Trophoblast cell (in vitro differentiated cells and primary cell): ENCODE measurements at regions not wholly inside any gene's neighbourhood (a gene's known extent, or its start where the extent isn't known, plus 50 kb on each side); places are given as distances from the start of the nearest gene placed in this dataset.

Experiments used
- DNase-seq, 2 donors: peaks; one replicate each; pipeline ENCODE4 v3.0.0-alpha.2; 2016
- H2AFZ ChIP-seq: 2 replicates; pipeline ENCODE4 v1.6.1; 2013; ENCODE audit warnings: low read length, moderate library complexity, mild to moderate bottlenecking; ENCODE audit not compliant: insufficient read depth, poor library complexity
- H2AK5ac ChIP-seq: 2 replicates; pipeline ENCODE4 v1.6.1; 2013; ENCODE audit warnings: mild to moderate bottlenecking, low read length
- H2BK120ac ChIP-seq: 2 replicates; pipeline ENCODE4 v1.6.1; 2013; ENCODE audit warnings: low read length, mild to moderate bottlenecking, moderate library complexity; ENCODE audit not compliant: insufficient read depth, poor library complexity
- H2BK12ac ChIP-seq: 2 replicates; pipeline ENCODE4 v1.6.1; 2013; ENCODE audit warnings: mild to moderate bottlenecking, low read length, moderate library complexity
- H2BK5ac ChIP-seq: 2 replicates; pipeline ENCODE4 v1.6.1; 2013; ENCODE audit warnings: low read length, low read depth, moderate library complexity, mild to moderate bottlenecking; ENCODE audit not compliant: poor library complexity
- H3K14ac ChIP-seq: 2 replicates; pipeline ENCODE4 v1.6.1; 2013; ENCODE audit warnings: mild to moderate bottlenecking, low read length
- H3K18ac ChIP-seq: 2 replicates; pipeline ENCODE4 v1.6.1; 2013; ENCODE audit warnings: mild to moderate bottlenecking, low read length
- H3K23ac ChIP-seq: 2 replicates; pipeline ENCODE4 v1.6.1; 2013; ENCODE audit warnings: low read length
- H3K27ac ChIP-seq: 2 replicates; pipeline ENCODE4 v1.5.1; 2013; ENCODE audit warnings: low read depth, mild to moderate bottlenecking, inconsistent platforms, low read length, moderate library complexity
- H3K27me3 ChIP-seq: 2 replicates; pipeline ENCODE4 v1.6.1; 2013; ENCODE audit warnings: inconsistent platforms, mild to moderate bottlenecking, low read length, moderate library complexity; ENCODE audit not compliant: insufficient read depth
- H3K36me3 ChIP-seq, 2 experiments: 1 replicate in 1 of 2; 2 replicates in 1 of 2; pipeline ENCODE4 v1.6.1; 2013; ENCODE audit warnings: low read length in 2 of 2, mild to moderate bottlenecking in 2 of 2, moderate library complexity in 1 of 2; ENCODE audit not compliant: insufficient read depth in 2 of 2, control insufficient read depth in 1 of 2
- H3K4ac ChIP-seq: 2 replicates; pipeline ENCODE4 v1.6.1; 2013; ENCODE audit warnings: low read depth, mild to moderate bottlenecking, low read length, moderate library complexity
- H3K4me1 ChIP-seq, 2 experiments: 1 replicate in 1 of 2; 2 replicates in 1 of 2; pipeline ENCODE4 v1.6.1; 2013; ENCODE audit warnings: low read length in 2 of 2, mild to moderate bottlenecking in 2 of 2, moderate library complexity in 1 of 2; ENCODE audit not compliant: insufficient read depth in 2 of 2, control insufficient read depth in 1 of 2
- H3K4me2 ChIP-seq: 2 replicates; pipeline ENCODE4 v1.6.1; 2013; ENCODE audit warnings: inconsistent platforms, mild to moderate bottlenecking, low read length, moderate library complexity
- H3K4me3 ChIP-seq: 2 replicates; pipeline ENCODE4 v1.5.1; 2013; ENCODE audit warnings: mild to moderate bottlenecking, low read depth, low read length, inconsistent platforms
- H3K79me1 ChIP-seq: one replicate; pipeline ENCODE4 v1.6.1; 2013; ENCODE audit warnings: low read length
- H3K79me2 ChIP-seq: 2 replicates; pipeline ENCODE4 v1.6.1; 2013; ENCODE audit warnings: low read length, mild to moderate bottlenecking; ENCODE audit not compliant: control insufficient read depth, insufficient read depth, poor library complexity
- H3K9ac ChIP-seq: 2 replicates; pipeline ENCODE4 v1.6.1; 2013; ENCODE audit warnings: mild to moderate bottlenecking, low read length
- H3K9me3 ChIP-seq: 2 replicates; pipeline ENCODE4 v1.6.1; 2013; ENCODE audit warnings: low read depth, mild to moderate bottlenecking, control low read depth, inconsistent platforms, low read length; ENCODE audit not compliant: insufficient read depth
- H4K12ac ChIP-seq: 2 replicates; pipeline ENCODE4 v1.6.1; 2013; ENCODE audit warnings: low read depth, mild to moderate bottlenecking, low read length, moderate library complexity
- H4K8ac ChIP-seq: 2 replicates; pipeline ENCODE4 v1.6.1; 2013; ENCODE audit warnings: low read depth, mild to moderate bottlenecking, low read length, moderate library complexity
- H4K91ac ChIP-seq: one replicate; pipeline ENCODE4 v1.6.1; 2013; ENCODE audit warnings: low read depth, mild to moderate bottlenecking, low read length, moderate library complexity
- WGBS: extraction: QIAGEN DNeasy Blood & Tissue Kit; methylation state at CpG from one replicate; pipeline ENCODE4 v1.1.7; 2013; ENCODE audit warnings: missing lambda C conversion rate; ENCODE audit not compliant: insufficient read length, insufficient coverage; ENCODE audit errors: extremely low coverage; 5-methylcytosine and 5-hydroxymethylcytosine counted together

DNA sequence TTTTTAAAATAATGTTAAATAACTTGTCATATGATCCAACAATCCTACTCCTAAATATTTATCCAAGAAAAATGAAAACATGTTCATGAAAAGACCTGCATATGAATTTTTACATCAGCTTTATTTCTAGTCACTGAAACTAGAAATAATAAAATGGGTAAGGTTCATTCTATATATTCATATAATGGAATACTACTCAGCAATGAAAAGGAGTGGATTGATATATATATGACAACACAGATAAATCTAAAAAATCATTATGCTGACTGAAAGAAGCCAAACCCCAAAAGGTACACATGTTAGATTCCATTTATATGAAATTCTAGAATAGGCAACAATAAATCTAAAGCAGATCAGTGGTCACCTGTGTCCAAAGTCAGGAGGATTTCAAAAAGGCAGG is 84.9 kb upstream of the PCBD1 start:
- peaks cover 1% of the 10 kb centered on the region for H3K9me3 ChIP-seq
- H2BK5ac ChIP-seq, result no peak overlapping the region
- H3K4me2 ChIP-seq, result no peak overlapping the region
- H3K36me3 ChIP-seq, result no peaks in the 10 kb centered on the region
- H3K27ac ChIP-seq, result no peak overlapping the region
- no peaks in the 10 kb centered on the region for H3K79me1 ChIP-seq
- no peaks in the 10 kb centered on the region for H3K79me2 ChIP-seq
- no peak overlapping the region for H2AK5ac ChIP-seq
- H3K23ac ChIP-seq, result no peak overlapping the region
- no peak overlapping the region for H4K12ac ChIP-seq
- no peak overlapping the region for H2BK120ac ChIP-seq
- H3K14ac ChIP-seq, result no peak overlapping the region
- H4K8ac ChIP-seq, result no peak overlapping the region
- H3K4me1 ChIP-seq, result peaks cover 7 to 8% of the 10 kb centered on the region in 2 experiments
- no peak overlapping the region for H4K91ac ChIP-seq
- H3K18ac ChIP-seq, result no peak overlapping the region
- no peaks in the 10 kb centered on the region for H3K27me3 ChIP-seq
- no peak for DNase-seq
- no peak overlapping the region for H2AFZ ChIP-seq
- H3K9ac ChIP-seq, result no peak overlapping the region
- no peak overlapping the region for H3K4me3 ChIP-seq
- H3K4ac ChIP-seq, result no peak overlapping the region
- no peak overlapping the region for H2BK12ac ChIP-seq

DNA sequence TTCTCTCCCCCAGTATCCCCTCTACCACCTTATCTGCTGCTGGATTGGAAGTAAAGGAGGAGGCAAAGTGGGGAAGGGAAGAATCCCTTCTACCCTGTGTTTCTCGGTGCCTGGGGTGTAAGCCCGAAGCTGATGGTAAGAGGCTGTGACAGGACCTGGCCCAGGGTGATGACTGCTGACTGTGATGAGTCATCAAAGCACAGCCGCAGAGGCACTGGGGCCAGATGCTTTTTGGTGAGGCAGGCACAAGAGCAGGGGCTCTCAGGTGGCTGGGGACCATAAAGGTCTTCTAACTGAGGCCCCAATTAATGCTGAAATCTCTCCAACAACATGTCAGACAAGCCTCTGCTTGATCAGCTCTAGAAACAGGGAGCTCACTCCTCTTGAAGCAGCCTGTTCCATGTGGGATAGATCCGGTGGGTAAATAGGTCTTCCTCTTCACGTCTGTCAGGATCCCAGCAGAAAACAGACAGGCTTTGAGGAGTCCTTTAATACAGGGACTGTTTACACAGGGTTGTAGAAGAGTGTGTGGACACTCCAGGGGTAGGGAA is 86.1 kb upstream of the PCBD1 start:
- Histone ChIP-seq H3K4me1 (peaks cover 7 to 8% of the 10 kb centered on the region in 2 experiments), H2BK12ac (no peak overlapping the region), H4K8ac (no peak overlapping the region), H3K27ac (no peak overlapping the region), H3K27me3 (no peaks in the 10 kb centered on the region), H2AFZ (no peak overlapping the region), H3K9ac (no peak overlapping the region), H2BK5ac (no peak overlapping the region), H4K12ac (no peak overlapping the region), H3K23ac (no peak overlapping the region), H2BK120ac (no peak overlapping the region), H3K79me2 (no peaks in the 10 kb centered on the region), H3K14ac (no peak overlapping the region), H3K9me3 (peaks cover 1% of the 10 kb centered on the region), H3K4me3 (no peak overlapping the region), H2AK5ac (no peak overlapping the region), H3K18ac (no peak overlapping the region), H3K36me3 (no peaks in the 10 kb centered on the region), H3K4ac (no peak overlapping the region), H4K91ac (no peak overlapping the region), H3K4me2 (no peak overlapping the region), H3K79me1 (no peaks in the 10 kb centered on the region)
- DNase-seq, result peak; percentile 28 to 57
- no CpG with 5 or more reads among the region's 5 CpGs for WGBS

- H3K79me1 ChIP-seq, result no peaks in the 10 kb centered on the region
- no peak overlapping the region for H3K27ac ChIP-seq
- H3K14ac ChIP-seq, result no peak overlapping the region
- no peak overlapping the region for H4K91ac ChIP-seq
- H3K23ac ChIP-seq, result no peak overlapping the region
- no peak overlapping the region for H3K4me2 ChIP-seq
- H3K27me3 ChIP-seq, result no peaks in the 10 kb centered on the region
- no peak overlapping the region for H2AK5ac ChIP-seq
- H3K4ac ChIP-seq, result no peak overlapping the region
- H4K12ac ChIP-seq, result no peak overlapping the region
- DNase-seq, result no peak
- H3K4me1 ChIP-seq, result peaks cover 7 to 8% of the 10 kb centered on the region in 2 experiments
- H3K4me3 ChIP-seq, result no peak overlapping the region
- no peaks in the 10 kb centered on the region for H3K79me2 ChIP-seq
- H2BK5ac ChIP-seq, result no peak overlapping the region
- peaks cover 1% of the 10 kb centered on the region for H3K9me3 ChIP-seq
- no peaks in the 10 kb centered on the region for H3K36me3 ChIP-seq
- H3K9ac ChIP-seq, result no peak overlapping the region
- H2BK120ac ChIP-seq, result no peak overlapping the region
- no peak overlapping the region for H2AFZ ChIP-seq
- no peak overlapping the region for H4K8ac ChIP-seq
- no peak overlapping the region for H3K18ac ChIP-seq
- no CpG with 5 or more reads among the region's 7 CpGs for WGBS
- no peak overlapping the region for H2BK12ac ChIP-seq
These were observed 86.6 kb upstream of the PCBD1 start for GRCh38 chr10:70974920-70975319.

- H3K4ac ChIP-seq, result no peak overlapping the region
- no peak overlapping the region for H3K9ac ChIP-seq
- no peaks in the 10 kb centered on the region for H3K79me2 ChIP-seq
- H3K27me3 ChIP-seq, result no peaks in the 10 kb centered on the region
- no peaks in the 10 kb centered on the region for H3K79me1 ChIP-seq
- DNase-seq, result no peak
- no peak overlapping the region for H4K8ac ChIP-seq
- H3K4me2 ChIP-seq, result no peak overlapping the region
- H3K27ac ChIP-seq, result no peak overlapping the region
- no peak overlapping the region for H2AK5ac ChIP-seq
- no peak overlapping the region for H2BK5ac ChIP-seq
- H4K12ac ChIP-seq, result no peak overlapping the region
- peaks cover 7 to 8% of the 10 kb centered on the region in 2 experiments for H3K4me1 ChIP-seq
- no peak overlapping the region for H2BK12ac ChIP-seq
- H4K91ac ChIP-seq, result no peak overlapping the region
- H3K9me3 ChIP-seq, result peaks cover 1% of the 10 kb centered on the region
- H2AFZ ChIP-seq, result no peak overlapping the region
- no peak overlapping the region for H3K18ac ChIP-seq
- H3K14ac ChIP-seq, result no peak overlapping the region
- H3K4me3 ChIP-seq, result no peak overlapping the region
- no peaks in the 10 kb centered on the region for H3K36me3 ChIP-seq
- no peak overlapping the region for H2BK120ac ChIP-seq
- no CpG with 5 or more reads among the region's 6 CpGs for WGBS
- no peak overlapping the region for H3K23ac ChIP-seq
These were observed 87.8 kb upstream of the PCBD1 start for GRCh38 chr10:70976063-70976695.
